ENCODE measurements at regions not wholly inside any gene's neighbourhood (a gene's known extent, or its start where the extent isn't known, plus 50 kb on each side); places are given as distances from the start of the nearest gene placed in this dataset.

DNA sequence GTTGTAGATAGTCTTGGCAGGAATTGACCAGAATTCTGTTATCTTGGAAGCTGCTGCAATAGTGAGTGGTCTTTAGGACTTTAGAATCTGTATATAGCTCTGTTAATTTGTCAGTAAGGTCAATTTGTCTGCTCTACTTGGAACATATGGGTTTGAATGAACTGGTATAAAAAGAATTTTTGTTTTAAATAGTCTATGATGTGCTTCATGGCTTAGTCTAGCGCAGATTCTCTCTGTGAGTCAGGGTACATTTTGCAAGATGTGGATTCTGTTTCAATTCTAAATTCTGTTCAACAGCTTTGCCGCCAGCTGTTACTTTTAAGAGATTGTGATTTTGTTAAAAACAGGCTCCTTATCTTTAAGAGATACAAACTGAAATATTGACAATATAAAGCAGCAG is 135.9 kb upstream of the AGBL1 start:
- DNase-seq = no peak

DNA sequence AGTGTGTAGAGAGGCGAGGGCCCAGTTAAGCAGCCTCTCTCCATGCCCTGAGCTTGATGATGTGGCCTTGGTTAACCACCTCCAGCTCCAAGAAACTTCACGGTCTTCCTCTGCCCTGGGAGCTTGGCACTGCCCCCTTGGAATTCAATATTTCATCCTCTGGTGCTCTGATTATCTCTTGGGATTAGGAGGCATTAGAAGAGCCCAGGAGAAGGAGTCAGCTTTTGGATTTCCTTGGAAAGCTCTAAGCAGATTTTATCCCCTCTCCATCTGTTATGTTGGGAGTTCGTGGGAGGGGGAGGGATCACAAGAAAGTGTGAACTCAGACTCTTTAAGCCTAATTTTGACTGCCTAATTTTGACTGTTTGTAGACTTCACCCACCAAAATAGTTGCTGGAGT is 132.7 kb upstream of the AGBL1 start:
- no peak for DNase-seq

DNA sequence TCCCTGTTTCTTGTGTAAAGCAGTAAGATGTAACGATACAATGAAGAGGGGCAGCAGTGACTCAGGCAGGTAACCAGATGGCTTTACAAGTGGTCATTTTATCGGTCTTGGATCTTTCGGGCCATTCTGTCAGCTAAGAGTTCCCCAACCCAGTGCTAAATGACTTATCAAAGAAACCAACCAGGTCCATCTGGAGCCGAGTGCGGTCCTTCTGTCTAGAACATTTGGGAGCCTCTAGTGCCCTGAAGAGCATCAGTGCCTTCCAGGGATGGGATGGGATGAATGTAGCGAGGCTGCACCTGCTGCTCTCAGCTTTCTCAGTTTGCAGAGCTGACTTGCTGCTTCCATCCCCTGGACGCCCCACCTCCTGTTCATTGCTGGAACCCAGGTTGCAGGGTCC is 131.7 kb upstream of the AGBL1 start:
- no peak for DNase-seq

DNA sequence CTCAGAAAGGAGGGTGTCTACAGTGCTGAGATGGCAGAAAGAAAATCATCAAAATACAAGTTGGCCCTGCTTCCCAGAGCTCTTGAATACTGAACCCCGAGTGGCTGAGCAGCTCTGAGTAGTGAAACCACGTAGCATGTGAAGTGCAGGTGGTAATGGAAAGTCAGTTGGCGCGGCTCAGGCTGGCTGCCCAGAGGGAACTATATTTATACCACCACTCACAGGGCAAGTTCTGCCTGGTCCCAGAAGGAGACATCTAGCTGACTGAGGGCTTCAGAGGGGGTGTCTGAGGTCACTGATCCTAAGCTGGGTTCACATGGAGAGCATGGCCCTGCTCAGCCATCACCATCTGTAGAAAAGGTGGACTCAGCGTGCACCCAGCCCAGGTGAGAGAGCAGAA is 129.6 kb upstream of the AGBL1 start:
- DNase-seq = no peak

DNA sequence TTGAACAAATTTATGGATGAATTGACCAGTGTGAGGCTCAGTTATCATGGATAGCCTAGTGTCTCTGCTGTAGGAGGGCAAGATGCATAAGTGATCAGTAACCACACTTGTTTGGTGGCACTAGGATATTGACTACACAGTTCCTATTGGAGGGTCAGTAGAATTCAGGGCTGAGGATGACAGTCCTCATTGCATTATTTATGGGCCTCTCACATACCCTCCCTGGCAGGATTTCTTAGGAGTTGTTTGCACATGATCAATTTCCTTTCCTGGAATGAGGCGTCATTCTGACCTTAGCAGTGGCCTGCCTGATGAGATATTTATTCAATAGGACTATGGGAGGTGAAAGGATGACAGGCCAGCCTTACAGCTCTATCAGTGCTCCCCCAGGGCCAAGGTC is 125.1 kb upstream of the AGBL1 start:
- DNase-seq = no peak

DNA sequence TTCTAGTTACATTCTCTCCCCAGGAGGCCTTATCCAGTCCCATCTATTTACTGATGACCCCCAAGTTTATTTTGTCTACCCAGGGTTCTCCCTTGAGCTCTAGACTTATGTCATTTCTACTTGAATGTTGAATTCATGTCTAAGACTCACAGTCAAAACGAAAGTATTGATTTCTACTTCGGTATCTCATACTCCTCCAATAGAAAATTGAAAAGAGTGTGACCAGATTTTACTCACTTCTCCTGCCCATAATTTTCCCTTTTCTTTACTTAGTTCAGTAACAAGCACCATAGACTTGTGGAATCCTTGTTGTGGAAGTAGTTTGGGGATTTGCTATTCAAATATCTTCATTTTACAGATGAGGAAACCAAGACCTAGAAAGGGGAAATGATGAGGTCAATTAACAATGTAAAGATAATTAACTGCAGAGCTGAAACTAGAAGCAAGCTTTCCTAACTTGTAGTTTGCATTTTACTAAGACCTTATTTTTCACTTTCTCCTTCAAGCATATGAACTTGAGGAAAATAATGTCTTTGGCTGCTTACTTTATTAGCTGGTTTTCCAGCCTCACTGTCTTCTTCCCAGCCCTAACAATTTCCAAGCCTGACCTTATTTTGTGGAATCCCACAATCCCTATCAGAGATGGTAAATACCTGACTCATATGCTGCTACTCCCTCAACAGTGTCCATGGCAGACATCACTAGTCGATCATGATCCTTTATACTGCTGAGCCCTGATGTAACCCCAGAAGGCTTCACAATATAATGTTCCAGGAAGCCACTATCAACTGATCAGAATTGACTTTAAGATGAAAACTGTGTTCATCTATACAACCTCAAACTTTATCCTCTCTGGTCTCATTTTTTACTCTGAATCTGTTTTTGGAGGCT is 123.9 kb upstream of the AGBL1 start:
- no peak for DNase-seq

DNA sequence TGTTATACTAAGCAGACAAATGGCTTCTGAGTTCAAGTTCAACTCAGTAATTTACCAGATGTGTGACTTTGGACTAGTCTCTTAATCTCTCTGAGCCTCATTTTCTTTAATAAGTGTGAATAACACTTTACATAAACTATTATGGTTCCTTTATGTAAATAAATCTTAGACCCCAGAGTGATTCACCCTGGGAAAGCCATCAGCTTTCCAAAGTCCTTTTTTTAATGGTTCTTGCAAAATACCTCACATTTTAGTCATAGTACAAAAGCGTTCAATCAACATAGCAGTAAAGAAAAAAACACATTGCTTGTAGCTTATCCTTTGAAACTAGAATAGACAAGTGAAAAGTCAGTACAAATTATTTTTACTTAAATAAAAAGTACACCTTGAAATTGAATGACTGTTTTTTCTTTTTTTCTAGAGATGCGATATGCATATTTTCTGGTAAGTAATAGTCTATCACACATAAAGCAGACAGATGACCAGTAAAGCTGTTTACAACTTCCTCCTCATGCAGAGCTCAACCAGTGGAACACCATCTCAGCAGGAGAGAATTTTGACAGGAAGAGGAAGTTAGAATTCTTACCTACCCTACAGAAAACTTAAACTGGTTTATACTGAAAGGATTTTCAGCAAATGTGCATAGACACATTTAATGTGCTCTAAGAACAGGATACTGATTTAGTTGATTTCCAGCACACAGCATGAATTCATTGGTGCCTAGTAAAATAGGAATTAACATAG is 123.0 kb upstream of the AGBL1 start:
- DNase-seq = no peak

DNA sequence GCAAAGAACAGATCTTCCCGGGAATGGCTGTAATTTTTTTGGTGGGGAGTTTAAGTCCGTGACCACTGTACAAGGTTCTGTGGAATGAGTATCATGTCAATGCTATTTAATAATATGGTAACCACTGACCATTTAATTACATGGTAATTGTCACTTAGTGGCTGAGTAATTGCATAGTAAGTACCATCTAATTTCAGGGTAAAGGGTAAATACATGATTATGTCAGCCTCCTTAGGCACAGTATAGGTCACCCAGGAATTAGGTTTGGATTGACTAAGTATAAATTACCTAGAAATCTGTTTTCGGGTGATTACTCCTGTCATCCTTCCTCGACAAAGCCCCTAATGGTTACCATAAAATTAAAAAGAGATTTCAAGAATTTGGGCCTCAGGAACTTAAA is 120.1 kb upstream of the AGBL1 start:
- DNase-seq = no peak

DNA sequence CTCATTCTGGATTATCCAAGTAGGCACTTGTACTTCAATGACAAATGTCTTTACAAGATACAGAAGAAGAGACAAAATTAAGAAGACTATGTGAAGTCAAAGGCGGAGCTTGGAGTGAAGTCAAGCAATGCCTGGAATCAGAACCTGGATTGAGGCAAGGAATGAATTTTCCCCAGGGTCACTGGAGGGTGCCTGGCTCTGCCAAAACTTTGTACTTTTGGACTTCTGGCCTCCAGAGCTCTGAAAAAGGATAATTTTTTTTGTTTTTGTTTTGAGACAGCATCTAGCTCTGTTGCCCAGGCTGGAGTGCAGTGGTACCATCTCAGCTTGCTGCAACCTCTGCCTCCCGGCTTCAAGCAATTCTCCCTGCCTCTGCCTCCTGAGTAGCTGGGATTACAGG is 119.3 kb upstream of the AGBL1 start:
- DNase-seq = no peak

DNA sequence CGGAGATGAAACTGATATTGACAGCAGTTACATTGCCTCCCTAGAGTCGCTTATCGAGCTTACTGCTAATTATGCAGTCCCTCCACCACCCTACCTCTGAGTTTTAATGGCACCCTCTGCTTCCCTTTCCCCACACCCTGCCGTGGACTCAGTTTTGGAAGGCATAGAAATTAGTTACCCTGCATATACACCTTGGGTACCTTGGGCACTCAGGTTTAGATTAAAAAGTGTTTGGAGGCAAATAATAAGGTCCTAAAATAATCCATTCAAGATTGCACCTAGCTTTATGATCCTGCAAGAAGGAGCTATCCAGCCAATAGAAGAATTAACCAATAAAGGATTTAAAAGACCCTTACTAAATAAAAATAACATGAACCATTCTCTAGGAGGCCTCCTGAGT is 117.8 kb upstream of the AGBL1 start:
- no peak for DNase-seq

DNA sequence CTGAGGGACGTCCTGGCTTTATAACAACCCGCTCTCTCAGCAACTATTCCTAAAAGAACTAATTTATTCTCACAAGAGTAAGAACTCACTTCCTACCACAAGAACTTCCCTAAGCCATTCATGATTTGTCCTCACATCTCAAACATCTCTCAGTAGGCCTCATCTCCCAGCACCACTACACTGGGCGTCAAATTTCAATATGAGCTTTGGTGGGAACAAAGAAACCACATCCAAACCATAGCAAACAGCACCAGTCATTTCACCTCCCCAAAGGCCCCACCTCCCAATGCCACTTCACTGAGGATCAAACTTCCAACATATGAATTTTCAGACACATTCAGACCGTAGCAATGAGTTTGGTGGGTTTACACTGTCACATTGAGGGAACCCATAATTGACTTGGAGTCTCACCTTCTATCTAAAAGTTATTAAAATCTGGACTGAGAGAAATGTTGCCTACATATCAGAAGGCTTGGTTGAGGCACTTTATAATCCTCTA is 116.4 kb upstream of the AGBL1 start:
- DNase-seq = no peak

DNA sequence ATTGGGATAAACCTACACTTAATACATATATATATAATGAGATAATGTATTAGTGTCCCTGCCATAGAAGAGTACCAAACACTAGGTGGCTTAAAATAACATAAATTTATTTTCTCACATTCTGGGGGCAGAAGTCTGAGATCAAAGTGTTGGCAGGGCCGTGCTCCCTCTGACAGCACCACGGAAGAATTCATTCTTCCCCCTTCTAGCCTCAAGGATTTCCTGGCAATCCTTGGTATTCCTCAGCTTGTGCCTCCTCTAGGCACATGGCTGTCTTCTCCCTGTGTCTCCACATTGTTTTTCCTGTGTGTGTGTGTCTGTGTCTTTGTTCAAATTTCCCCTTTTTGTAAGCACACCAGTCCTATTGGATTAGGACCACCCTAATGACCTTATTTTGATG is 115.2 kb upstream of the AGBL1 start:
- DNase-seq = no peak

DNA sequence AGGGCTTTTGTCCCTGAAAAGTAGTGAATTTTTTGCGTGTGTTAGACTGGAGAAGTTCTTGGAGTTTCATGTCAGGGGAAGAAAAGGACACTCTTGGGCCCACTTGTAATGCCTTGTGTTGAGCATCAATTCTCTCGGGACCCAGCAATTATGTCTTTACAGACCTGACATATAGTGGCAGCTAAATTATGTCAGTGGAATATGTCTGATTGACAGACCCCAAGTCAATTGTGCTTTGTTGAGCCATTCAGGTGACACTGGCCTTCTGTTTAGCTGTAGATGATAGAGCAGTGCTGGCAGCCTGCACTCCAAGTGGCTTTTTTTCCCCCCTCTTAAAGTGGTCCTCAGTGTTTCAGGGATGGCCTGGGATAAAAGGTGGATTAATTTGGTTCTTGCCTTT is 112.1 kb upstream of the AGBL1 start:
- DNase-seq = no peak

DNA sequence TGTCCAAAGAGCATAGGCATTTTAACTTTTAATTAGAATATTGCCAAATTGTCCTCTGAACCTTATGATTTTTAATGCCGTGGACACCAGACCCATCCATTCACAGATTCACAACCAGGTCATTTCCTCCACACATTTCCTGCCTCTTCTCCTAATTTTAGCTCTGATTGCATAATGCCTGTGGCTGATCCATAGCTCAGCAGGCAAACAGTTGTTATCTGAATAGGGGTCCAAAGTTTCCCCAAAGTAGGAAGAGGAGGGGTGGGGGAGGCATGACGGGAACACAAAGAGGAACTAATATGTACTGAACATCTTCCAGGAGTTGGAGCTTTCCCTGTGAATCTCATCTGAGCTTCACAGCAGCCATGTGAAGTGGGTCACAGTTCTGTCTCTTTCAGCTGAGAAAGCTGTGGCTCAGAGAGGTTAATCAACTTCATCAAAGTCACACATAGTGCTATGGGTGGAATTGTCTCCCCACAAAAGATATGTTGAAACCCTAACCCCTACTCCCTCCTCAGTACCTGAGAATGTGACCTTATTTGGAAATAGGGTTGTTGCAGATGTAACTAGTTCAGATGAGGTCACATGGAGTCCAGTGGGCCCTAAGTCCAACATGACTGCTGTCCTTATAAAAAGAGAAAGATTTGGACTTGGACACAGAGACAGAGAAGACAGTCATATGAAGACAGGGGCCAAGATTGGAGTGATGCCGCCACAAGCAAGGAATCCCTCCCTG is 106.7 kb upstream of the AGBL1 start:
- no peak for DNase-seq

DNA sequence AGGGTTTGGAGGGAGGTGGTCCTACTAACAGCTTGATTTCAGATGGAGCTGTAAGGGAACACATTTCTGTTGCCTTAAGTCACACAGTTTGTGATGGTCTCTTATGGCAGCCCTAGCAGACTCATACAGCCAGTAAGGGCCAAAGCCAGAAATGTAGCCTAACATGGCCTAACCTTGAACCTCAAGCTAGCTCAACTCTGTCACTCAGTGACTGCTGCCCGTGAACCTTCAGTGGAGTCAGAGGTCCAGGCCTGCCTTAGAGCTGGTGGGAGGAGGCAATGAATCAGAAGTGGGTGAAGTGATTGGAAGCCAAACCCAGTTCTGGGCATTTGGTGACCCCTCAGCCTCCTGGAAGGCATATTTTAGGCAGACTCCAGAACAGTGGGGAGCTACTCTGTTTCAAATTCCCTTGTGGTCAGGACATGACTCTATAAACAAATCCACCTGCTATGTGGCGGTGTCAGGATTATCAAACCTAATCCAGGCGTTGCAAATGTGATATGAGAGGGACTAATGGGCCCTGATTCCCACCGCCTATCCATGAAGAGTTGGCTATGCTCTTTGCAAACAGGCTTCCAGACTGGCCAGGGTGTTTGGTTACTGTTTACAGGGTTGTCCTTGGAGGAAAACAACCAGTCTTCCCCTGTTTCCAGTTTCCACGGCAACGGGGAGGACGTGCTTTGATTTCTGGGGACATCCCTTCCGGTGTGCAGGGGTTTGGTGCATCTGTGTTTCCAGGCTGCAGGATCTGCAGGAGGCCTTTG is 105.9 kb upstream of the AGBL1 start:
- DNase-seq = peak; percentile 50

DNA sequence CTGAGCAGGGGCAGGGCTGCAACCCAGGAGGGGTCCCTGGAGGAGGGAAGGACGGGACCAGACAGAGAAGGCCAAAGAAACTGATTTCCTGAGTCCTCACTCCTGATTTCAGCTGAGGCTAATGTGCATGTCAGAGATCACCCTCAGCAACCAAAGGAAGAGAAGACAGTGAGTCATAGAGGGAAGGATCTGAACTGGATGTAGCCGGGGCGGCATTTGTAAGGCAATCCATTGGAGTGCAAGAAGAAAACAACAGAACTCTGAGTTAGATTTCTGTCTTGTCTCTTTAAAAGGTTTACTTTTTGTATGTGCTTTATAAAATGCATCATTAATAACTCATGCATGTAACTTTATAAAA is 105.3 kb upstream of the AGBL1 start:
- DNase-seq = no peak

DNA sequence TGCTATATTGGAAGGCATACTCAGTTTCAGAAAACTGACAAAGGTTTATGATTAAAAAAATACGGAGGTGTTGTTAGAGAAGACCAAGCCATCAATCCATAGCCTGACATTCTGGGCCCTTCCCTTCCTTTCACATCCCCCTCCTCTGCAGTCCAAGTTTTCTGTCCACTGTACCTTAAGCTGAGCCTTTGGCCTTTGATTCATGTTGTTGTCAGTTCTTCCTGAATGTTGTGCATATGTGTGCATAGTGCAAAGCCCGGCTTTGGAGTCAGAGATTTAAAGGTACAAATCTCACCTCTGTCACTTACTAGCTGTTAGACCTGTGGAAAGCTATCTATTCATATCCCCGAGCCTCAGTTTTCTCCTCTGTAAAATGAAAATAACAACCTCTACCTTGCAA is 104.9 kb upstream of the AGBL1 start:
- DNase-seq = no peak

DNA sequence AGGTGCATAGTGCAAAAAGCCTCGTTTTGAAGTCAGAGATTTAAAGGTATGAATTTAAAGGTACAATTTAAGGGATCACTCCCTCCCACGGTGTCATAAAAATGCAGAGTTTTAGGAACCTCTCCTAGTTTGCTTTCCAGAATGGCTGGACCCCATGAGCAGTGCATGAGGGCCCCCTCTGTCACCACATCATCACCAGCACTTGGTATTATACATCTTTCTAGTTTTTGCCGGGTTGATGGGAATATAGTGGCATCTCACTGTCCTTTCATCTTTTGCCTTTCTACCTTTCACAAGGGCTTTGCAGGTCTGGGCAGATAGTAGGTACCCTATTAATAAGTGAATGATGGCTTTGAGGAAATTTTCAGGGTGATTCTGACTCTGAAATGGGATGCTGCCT is 103.6 kb upstream of the AGBL1 start:
- no peak for DNase-seq

DNA sequence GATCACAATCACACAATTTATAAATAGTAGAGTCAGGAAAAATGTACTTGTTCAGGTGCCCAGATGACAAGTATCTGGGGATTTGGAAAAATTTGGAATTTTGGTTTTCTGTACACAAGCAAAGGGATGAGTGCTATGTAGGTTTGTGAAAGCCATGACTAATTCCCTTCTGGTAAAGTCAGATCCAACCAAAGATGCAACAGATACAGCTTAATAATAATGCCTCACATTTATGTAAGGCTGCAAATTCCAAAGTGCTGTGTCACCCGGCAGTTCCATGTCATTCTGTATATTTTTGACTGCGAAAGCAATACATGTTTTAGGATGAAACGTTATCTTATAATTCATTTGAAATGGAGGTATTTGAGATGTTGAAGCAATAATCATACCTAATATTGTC is 102.7 kb upstream of the AGBL1 start:
- DNase-seq = no peak

DNA sequence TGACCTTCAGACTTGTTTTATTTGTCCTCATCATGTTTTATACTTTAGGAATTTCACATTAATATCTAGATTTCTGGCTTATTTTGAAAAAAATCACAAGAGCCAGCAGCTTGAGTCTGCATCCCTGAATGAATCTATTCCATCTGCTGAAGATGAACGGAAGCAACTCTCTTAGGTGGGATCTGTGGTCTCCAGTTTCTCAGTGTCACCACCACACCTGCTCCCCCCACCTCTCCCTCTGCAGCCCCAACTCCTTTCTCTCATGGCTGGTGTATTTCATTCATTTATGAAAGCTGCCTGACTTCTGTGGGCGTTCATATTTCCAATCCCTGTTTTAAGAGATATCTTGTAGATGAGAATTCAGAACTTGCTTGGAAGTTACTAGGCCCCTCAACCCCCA is 102.1 kb upstream of the AGBL1 start:
- no peak for DNase-seq

DNA sequence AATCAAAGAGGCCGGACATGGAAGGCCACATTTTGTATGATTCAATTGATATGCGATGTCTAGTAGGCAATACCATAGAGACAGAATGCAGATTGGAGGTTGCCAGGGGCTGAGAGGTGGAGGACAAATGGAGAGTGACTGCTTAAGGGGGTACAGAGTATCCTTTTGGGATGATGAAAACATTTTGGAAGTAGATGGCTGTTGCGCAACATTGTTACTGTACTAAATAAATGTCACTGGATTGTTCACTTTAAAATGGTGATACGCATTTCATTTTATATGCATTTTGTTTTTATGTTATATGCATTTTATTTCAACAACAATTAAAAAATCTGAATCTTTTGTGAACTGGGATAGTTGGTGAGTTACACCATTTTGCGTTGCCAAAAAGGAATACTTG is 99.7 kb upstream of the AGBL1 start:
- DNase-seq = no peak

DNA sequence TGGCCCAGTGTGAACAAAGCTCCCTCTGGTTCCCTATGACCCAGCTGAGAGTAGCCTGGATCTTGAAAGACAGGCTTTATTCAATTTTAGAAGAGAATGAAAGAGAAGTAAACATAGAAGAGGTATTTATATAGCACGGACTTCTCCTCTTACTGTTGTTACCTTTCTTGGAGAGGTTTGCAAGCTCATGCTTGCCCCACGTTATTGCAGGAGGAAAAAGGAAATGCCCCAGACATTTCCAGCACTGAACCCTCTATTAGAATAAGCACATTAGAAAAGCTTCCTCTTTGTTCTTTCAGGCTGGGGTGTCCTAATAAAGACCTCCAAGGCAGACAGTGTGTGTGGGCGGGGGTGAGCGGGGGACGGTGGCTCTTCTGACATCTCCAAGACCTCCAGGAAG is 98.7 kb upstream of the AGBL1 start:
- DNase-seq = no peak

DNA sequence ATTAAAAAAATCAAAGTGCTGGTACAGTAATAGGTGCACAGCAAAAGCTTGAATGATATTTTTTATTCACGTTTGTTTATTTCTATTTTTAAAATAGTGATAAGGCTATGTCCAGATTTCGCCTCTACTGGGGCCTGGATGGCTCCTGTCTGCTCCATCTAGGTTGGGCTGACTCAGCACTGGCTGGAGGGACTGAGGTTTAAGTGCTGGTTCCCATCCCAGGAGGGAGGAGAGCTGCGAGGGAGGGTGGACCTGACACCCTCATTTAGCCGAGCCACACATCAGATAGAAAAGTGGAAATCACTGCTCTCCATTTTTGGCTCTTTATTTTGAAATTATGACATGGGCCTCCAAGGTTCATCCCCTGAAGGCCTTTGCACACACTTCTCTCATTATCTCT is 95.4 kb upstream of the AGBL1 start:
- no peak for DNase-seq

Measured in right forelimb (tissue), 1 donor.